ENCODE measurements at regions not wholly inside any gene's neighbourhood (a gene's known extent, or its start where the extent isn't known, plus 50 kb on each side); places are given as distances from the start of the nearest gene placed in this dataset.

DNA sequence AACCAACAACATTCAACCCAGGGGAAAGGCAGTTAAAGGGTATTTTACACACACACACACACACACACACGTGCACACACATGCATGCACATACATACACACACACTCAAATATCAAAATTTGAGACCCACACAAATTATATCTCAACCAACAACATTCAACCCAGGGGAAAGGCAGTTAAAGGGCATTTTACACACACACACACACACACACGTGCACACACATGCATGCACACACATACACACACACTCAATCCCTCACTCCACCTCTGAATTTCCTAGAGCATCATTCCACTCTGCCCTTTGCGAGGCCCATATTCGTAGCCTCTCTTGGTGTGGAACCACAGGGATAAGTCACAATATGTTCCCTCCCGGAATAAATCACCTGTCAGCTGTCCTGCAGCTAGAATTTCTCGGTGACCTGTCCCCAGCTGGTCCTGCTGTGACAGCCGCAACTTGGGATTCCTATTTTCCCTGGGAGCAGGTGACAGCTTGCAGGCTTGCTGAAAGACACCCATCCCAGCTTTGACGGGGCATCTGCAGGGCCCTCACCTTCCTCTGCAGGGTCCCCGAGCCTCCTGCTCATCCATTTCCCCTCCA, 122.7 kb downstream of the PSMG1 start:
- TF ChIP-seq HNF4A (conservative IDR thresholded peaks at IDR 0.05): no peak
- TF ChIP-seq CTCF (IDR thresholded peaks at IDR 0.05; ENCODE audit: low read depth, low read length, missing input control): no peak
- TF ChIP-seq JUND (IDR thresholded peaks at IDR 0.05): no peak
- TF ChIP-seq, protein P1, sequence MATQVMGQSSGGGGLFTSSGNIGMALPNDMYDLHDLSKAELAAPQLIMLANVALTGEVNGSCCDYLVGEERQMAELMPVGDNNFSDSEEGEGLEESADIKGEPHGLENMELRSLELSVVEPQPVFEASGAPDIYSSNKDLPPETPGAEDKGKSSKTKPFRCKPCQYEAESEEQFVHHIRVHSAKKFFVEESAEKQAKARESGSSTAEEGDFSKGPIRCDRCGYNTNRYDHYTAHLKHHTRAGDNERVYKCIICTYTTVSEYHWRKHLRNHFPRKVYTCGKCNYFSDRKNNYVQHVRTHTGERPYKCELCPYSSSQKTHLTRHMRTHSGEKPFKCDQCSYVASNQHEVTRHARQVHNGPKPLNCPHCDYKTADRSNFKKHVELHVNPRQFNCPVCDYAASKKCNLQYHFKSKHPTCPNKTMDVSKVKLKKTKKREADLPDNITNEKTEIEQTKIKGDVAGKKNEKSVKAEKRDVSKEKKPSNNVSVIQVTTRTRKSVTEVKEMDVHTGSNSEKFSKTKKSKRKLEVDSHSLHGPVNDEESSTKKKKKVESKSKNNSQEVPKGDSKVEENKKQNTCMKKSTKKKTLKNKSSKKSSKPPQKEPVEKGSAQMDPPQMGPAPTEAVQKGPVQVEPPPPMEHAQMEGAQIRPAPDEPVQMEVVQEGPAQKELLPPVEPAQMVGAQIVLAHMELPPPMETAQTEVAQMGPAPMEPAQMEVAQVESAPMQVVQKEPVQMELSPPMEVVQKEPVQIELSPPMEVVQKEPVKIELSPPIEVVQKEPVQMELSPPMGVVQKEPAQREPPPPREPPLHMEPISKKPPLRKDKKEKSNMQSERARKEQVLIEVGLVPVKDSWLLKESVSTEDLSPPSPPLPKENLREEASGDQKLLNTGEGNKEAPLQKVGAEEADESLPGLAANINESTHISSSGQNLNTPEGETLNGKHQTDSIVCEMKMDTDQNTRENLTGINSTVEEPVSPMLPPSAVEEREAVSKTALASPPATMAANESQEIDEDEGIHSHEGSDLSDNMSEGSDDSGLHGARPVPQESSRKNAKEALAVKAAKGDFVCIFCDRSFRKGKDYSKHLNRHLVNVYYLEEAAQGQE (IDR thresholded peaks at IDR 0.05): no peak
- TF ChIP-seq YY1 (IDR thresholded peaks at IDR 0.05): no peak
- no peak for TF ChIP-seq MAX (IDR thresholded peaks at IDR 0.05)
- no peak for TF ChIP-seq NR2F2 (IDR thresholded peaks at IDR 0.05)
- TF ChIP-seq EGR1 (IDR thresholded peaks at IDR 0.05; ENCODE audit: low read depth in 2 of 2): no peak
- no peak for TF ChIP-seq ATF3 (IDR thresholded peaks at IDR 0.05)
- no peak for TF ChIP-seq TAF1 (conservative IDR thresholded peaks at IDR 0.05)
- TF ChIP-seq RAD21 (IDR thresholded peaks at IDR 0.05): no peak
- TF ChIP-seq GABPA (IDR thresholded peaks at IDR 0.05 in 1 of 2, conservative IDR thresholded peaks at IDR 0.05 in 1 of 2): no peak
- TF ChIP-seq SP1 (IDR thresholded peaks at IDR 0.05): no peak
